Activated CD4-positive, alpha-beta T cell treated with anti-CD3 and anti-CD28 coated beads for 4 hours (primary cell): ENCODE measurements at regions not wholly inside any gene's neighbourhood (a gene's known extent, or its start where the extent isn't known, plus 50 kb on each side); places are given as distances from the start of the nearest gene placed in this dataset.

Experiments
- DNase-seq, 2 donors: peaks; one replicate each; pipeline ENCODE4 v3.0.0-alpha.2; 2020

GRCh38 chr1:56340977-56341376, 238.4 kb downstream of the PLPP3 start:
- DNase-seq = no peak

GRCh38 chr1:56339786-56340465, 239.4 kb downstream of the PLPP3 start:
- DNase-seq = no peak

- no peak for DNase-seq
These were observed 240.3 kb downstream of the PLPP3 start for GRCh38 chr1:56339093-56339492.

DNA sequence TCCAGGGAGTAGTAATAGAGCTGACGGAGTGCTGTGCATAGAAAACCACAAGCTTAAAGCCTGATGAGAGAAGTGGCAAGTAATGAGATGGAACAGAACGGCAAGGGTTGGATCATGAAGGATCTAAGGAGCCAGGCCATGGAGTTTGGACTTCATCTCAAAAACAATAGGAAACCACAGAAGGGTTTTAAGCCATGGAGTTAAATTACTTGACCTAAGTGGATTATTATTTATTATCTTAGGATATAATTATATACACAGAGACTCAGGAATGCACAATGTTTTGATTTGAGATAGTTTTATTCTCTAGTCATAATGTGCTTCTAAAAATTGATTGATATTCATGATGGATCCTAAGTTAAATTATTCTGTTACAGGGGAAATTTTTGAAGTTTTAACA, 242.4 kb downstream of the PLPP3 start:
- DNase-seq = no peak

GRCh38 chr1:56335394-56335793, 244.0 kb downstream of the PLPP3 start:
- DNase-seq = no peak

DNA sequence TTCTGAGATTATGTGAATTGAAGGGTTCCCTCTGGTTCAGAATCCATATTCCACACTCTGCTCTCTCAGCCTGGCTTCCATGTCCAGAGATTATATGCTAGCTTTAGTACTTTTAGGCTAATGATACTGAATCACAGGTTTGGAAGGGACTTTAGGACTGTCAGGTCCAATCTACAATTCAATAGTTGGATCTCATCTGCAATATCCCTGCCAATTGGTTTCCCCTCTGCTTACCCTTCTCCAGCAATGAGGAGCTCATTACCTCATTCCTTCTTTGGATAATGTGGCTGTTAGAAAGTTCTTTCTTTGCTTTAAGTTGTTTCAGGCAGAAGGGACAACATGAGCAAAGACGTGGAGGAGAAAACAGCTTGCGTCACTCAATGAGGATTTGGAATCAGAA, 245.3 kb downstream of the PLPP3 start:
- DNase-seq = no peak

- DNase-seq = no peak
These were observed 245.9 kb downstream of the PLPP3 start for GRCh38 chr1:56333461-56333860.

GRCh38 chr1:56331892-56332567, 247.3 kb downstream of the PLPP3 start:
- DNase-seq = no peak

DNA sequence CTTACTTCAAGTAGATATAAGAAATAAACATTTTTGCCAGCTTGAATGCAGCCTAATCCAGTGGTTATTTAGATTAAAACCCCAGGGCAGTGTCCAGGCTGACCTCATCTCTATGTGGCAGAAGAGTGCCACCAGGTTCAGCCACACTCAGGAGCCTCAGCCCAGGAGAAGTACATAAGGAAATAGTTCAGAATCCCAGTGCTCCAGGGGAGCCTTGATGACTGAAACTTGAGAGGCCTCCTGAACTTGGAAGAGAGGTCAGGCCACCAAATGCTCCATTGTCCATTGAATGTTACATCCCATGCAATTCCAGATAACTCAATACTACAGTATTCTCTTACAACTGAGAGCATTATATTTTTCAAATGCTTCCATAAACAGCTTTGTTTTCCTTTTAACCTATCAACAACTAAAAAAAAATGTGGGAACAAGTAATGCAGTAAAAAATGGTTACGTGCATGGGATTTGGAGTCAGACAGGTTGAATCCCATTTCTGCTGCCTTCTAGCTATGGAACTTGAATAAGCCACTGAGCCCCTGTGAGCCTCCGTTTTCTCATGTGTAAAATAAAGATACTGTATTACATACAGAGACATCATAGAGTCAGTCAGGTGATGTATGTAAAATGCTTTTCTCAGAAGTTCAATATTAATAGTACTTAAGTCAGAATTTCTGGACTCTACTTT, 248.0 kb downstream of the PLPP3 start:
- no peak for DNase-seq

DNA sequence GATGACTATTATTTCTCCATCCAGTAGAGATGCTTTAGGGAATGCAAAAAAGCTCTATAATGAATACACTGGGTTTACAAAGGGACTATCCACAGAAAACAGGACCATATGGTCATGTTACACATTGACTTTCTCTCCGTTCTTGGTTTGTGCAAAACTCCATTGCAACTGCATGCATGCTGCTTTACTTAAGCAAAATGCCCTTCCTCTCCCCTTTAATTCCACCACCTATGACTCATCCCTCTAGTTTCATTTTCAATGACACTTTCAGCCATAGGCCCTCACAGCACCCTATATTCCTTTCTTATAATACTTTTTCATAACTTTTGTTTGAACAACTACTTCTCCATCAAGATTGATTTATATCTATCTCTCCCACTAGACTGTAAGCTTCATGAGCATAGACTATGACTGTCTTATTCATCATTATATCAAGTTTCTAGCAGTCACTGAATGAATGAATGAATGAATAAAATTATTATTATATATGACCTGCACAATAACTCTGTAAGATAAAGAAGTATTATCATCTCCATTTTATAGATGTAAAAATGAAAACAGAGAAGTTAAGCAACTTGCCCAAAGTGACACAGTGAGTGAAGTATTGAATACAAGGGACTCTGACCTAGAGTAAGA, 248.9 kb downstream of the PLPP3 start:
- no peak for DNase-seq

GRCh38 chr1:56329970-56330369, 249.4 kb downstream of the PLPP3 start:
- DNase-seq = no peak

DNA sequence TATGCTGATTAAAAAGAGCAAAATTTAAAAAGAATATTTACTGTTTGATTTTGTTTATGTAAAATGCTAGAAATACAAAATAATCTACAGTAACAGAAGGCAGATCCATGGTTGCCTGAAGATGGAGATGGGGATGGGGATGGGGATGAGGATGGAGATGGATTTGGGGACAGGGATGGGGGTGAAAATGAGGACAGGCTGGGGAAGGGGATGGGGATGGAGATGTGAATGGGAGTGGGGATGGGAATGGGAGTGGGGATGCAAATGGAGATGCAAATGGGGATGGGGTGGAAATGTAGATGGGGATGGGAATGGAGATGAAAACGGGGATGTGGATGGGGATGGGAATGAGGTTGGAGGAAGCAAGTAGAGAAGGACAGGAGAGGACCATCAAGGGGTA, 252.2 kb downstream of the PLPP3 start:
- no peak for DNase-seq

DNA sequence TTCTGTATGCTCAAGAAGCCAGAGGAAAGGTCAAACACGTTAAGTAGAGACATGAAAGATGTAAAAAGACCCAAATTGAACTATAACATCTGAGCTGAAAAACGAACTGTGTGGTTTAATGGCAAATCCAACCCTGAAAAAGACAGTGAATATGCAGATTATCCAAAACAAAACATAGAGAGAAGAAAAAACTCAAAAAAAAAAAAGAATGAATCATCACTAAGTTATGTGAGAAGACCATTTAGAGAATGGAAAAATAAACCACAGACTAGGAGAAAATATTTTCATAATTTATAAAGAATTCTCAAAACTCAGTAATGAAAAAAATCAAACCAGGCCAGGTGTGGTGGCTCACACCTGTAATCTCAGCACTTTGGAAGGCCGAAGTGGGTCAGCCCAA, 253.3 kb downstream of the PLPP3 start:
- DNase-seq = no peak

- no peak for DNase-seq
These were observed 254.9 kb downstream of the PLPP3 start for GRCh38 chr1:56324504-56324903.

DNA sequence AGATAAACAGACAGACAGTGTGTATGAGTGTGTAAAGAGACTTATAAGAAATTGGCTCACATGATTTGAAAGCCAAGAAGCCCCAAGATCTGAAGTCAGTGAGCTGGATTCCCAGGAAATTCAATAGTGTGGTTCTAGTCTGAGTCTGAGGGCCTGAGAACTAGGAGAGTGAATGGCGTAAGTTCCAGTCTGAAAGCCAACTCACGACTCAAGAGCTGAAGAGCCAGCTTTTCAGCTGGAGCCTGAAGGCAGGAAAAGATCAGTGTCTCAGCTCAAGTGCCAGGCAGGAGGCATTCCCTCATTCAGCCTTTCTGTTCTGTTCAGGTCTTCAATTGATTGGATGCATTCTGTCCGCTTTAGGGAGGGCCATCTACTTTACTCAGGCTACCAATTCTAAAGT, 257.2 kb downstream of the PLPP3 start:
- no peak for DNase-seq

DNA sequence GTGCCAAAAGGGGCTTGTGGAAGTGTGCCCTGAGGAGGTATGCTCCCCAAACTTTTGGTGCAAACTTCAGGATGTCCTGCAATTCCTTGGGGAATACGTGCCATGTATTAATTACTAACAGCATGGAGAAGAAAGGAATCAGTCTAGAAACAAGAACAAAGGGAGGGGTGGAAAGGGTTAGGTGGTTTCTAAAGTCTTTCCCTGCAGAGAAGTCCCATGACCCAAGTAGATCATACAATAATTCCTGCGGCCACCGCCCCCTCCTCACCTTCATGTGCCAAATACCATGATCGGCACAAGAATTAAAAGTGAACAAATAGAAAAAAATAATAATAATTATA, 258.2 kb downstream of the PLPP3 start:
- no peak for DNase-seq

- DNase-seq = no peak
These were observed 258.8 kb downstream of the PLPP3 start for GRCh38 chr1:56320464-56321149.

DNA sequence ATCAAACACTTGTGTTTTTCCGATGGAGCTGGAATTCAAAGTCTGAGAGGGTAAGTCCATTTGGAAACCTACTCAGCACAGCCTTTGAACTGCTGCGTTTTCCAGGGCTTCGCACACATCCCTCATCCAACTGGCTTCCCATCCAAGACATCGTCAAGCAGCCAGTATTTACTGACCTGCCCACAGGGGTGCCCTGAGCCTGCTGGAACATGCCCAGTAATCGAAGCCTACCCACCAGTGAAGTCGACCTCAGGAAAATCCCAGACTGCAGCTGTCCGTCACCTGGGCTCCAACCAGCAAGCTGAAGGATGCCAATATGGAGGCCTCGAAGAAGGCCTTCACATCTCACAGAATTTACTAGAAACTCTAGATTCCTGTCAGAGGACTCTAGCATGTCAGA, 261.6 kb downstream of the PLPP3 start:
- DNase-seq = no peak

DNA sequence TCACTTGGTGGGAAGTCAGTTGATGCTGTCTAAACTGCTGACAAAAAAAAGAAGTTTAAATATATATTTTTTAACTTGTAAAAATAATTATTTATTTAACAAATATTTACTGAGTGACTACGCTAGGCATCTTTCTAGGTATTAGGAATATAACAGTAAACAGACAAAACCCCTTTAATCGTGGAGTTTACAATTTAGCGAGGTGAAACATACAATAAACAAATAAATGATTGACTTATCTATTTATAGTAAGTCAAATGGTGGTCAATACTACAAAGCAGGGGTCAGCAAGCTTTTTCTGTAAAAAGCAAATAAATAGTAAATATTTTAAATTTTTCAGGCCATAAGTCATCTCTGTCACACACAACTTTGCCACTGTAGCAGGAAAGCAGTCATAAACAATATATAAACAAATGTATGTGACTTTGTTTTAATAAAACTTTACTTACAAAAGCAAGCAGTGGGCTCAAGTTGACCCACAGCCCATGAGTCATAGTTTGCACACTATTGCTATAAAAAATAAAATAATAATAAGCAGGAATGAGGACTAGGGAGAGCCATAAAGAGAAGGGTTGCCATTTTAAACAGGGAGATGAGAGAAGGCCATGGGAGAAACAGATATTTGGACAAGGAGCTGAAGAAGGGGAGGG, 263.9 kb downstream of the PLPP3 start:
- DNase-seq = no peak

GRCh38 chr1:56313560-56313959, 265.8 kb downstream of the PLPP3 start:
- no peak for DNase-seq

GRCh38 chr1:56311766-56312165, 267.6 kb downstream of the PLPP3 start:
- no peak for DNase-seq

DNA sequence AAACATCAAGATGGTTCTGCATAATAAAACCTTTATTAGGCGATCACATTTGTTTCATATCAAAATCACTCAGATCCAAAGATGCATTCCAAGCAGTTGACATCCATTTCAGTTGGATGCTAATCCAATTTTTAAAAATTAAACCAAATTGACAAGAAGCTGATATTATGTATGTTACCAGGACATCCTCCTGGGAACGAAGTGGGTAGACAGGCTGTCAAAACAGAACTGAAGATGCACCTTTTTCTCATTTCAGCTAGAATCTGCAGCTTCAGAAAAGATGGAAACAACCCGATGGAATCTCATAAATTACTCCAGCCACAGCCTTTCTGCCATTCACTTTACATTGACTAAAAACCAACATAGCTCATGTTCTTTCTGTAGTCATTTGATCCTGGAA, 268.4 kb downstream of the PLPP3 start:
- no peak for DNase-seq

DNA sequence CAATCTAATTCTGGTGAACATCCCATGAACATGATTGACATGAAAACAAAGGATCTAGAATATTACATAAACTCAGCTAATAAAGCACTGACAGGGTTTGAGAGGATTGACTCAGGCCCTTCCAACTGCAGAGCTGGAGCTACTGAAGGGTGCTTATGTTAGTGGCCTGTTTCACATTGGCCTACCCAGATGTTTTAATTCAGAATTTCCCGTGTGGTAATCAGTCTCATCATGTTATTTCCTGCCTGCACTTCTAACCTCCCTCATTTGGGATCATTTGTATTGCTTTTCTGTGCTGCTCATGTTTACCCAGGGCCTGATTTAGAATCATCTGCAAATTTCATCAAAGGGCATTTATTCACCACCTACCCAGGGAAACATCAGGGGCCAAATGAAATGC, 270.3 kb downstream of the PLPP3 start:
- no peak for DNase-seq
